K562 (cell line): ENCODE measurements at regions not wholly inside any gene's neighbourhood (a gene's known extent, or its start where the extent isn't known, plus 50 kb on each side); places are given as distances from the start of the nearest gene placed in this dataset.

Experiments used
- ATF2 ChIP-seq: sonication (generic); formaldehyde crosslinking; IDR thresholded peaks from 2 replicates; pipeline ENCODE4 v1.8.1; 2022; ENCODE audit warnings: missing genetic modification reagents
- BRD4 ChIP-seq: fragments of 200-600 bp; sonication (generic); IDR thresholded peaks from 2 replicates; pipeline ENCODE4 v1.6.1; 2017; ENCODE audit warnings: inconsistent platforms
- CTCF ChIP-seq, 3 experiments: IDR thresholded peaks in 2 of 3; conservative IDR thresholded peaks in 1 of 3; 2 replicates each; pipeline ENCODE4 v1.5.1; 2011 to 2012; ENCODE audit warnings: low read length in 3 of 3, mild to moderate bottlenecking in 3 of 3, control low read depth in 2 of 3, improper control_type of control experiment in 1 of 3, inconsistent platforms in 1 of 3, low read depth in 1 of 3, mixed read lengths in 1 of 3, moderate library complexity in 1 of 3; ENCODE audit not compliant: insufficient read depth in 2 of 3
- ESRRB ChIP-seq: fragments of 250-450 bp; sonication (Bioruptor Pico); IDR thresholded peaks from 2 replicates; pipeline ENCODE4 v1.5.0; 2020; ENCODE audit warnings: mild to moderate bottlenecking, moderate library complexity, borderline replicate concordance
- HES1 ChIP-seq: fragments of 450-650 bp; IDR thresholded peaks from 2 replicates; pipeline ENCODE4 v1.6.1; 2016; ENCODE audit warnings: low read depth, mild to moderate bottlenecking, moderate library complexity
- HNRNPUL1 ChIP-seq: fragments of 200-400 bp; formaldehyde crosslinking; IDR thresholded peaks from 2 replicates; pipeline ENCODE4 v1.6.1; 2017; ENCODE audit warnings: low read length
- MECOM ChIP-seq: fragments of 250-450 bp; sonication (Bioruptor Pico); IDR thresholded peaks from 2 replicates; pipeline ENCODE4 v1.8.0; 2022; ENCODE audit warnings: inconsistent platforms
- MLLT1 ChIP-seq, 2 experiments: fragments of 450-650 bp; IDR thresholded peaks; 2 replicates each; pipeline ENCODE4 v1.6.1; 2016
- MYBL2 ChIP-seq, 2 experiments: fragments of 450-650 bp in 1 of 2; sonication (generic) in 1 of 2; formaldehyde crosslinking in 1 of 2; IDR thresholded peaks; 2 replicates each; pipeline versions ENCODE4 v1.6.1 to v1.8.1; 2017 to 2022; ENCODE audit warnings: borderline replicate concordance in 1 of 2, inconsistent platforms in 1 of 2, low read depth in 1 of 2, mild to moderate bottlenecking in 1 of 2, missing genetic modification reagents in 1 of 2, moderate library complexity in 1 of 2
- PRDM10 ChIP-seq: fragments of 450-650 bp; IDR thresholded peaks from 2 replicates; pipeline ENCODE4 v1.6.1; 2018; ENCODE audit not compliant: partially characterized antibody
- SMARCE1 ChIP-seq: fragments of 450-650 bp; IDR thresholded peaks from 2 replicates; pipeline ENCODE4 v1.7.1; 2016; ENCODE audit warnings: mild to moderate bottlenecking
- TCFL5 ChIP-seq: fragments of 250-450 bp; sonication (Bioruptor Pico); conservative IDR thresholded peaks from 2 replicates; pipeline ENCODE4 v1.6.1; 2021; ENCODE audit warnings: mild to moderate bottlenecking, moderate library complexity, matching md5 sums
- ZNF282 ChIP-seq: sonication (generic); formaldehyde crosslinking; IDR thresholded peaks from 2 replicates; pipeline ENCODE4 v1.8.1; 2023; ENCODE audit warnings: missing genetic modification reagents
- ZNF518B ChIP-seq: fragments of 250-450 bp; sonication (Bioruptor Pico); IDR thresholded peaks from 2 replicates; pipeline ENCODE4 v1.5.0; 2021; ENCODE audit warnings: mild to moderate bottlenecking, moderate library complexity

- TF ChIP-seq HNRNPUL1 (no peak), ESRRB (CRISPR knock-in tag) (no peak), PRDM10 (peak; percentile 21), MLLT1 (IDR thresholded peaks at IDR 0.05) (no peak), SMARCE1 (peak; percentile 77; the same call in 1 of the 2 replicates), CTCF (IDR thresholded peaks at IDR 0.05 in 2 of 3, conservative IDR thresholded peaks at IDR 0.05 in 1 of 3; ENCODE audit: insufficient read depth in 2 of 3, low read depth in 1 of 3, low read length in 3 of 3) (0 out of 6 replicates have a peak, but pooled peaks of 1 of the 3 experiments have one; percentile 2), ATF2 (CRISPR knock-in tag) (no peak), ZNF518B (CRISPR knock-in tag) (no peak), MYBL2 (IDR thresholded peaks at IDR 0.05; ENCODE audit: low read depth) (peak; percentile 43; the same call in 1 of the 2 replicates), MYBL2 (CRISPR knock-in tag; IDR thresholded peaks at IDR 0.05; ENCODE audit: borderline replicate concordance) (no peak), BRD4 (no peak), HES1 (peak; percentile 46; the same call in 1 of the 2 replicates), ZNF282 (CRISPR knock-in tag) (no peak), TCFL5 (CRISPR knock-in tag) (no peak), MECOM (CRISPR knock-in tag) (no peak)
Measured at GRCh38 chr12:132422381-132423043, 67.4 kb upstream of the FBRSL1 start (continued).
